Astrocyte of the spinal cord (primary cell): ENCODE measurements at regions not wholly inside any gene's neighbourhood (a gene's known extent, or its start where the extent isn't known, plus 50 kb on each side); places are given as distances from the start of the nearest gene placed in this dataset.

ENCODE experiments used
- DNase-seq: peaks from one replicate; pipeline ENCODE4 v3.0.0; 2011; ENCODE audit warnings: low read depth, low spot score
- H3K4me3 ChIP-seq: 2 replicates; pipeline ENCODE4 v1.5.1; 2011; ENCODE audit warnings: low read depth, mild to moderate bottlenecking, low read length, moderate library complexity
- CTCF ChIP-seq: IDR thresholded peaks from 2 replicates; pipeline ENCODE4 v1.5.1; 2012; ENCODE audit warnings: low read depth, mild to moderate bottlenecking, low read length, inconsistent platforms
- in situ Hi-C: cut with HindIII; loops from 2 replicates; pipeline ENCODE4 v1.10.0; 2017; ENCODE audit warnings: low sequenced_read_pairs

DNA sequence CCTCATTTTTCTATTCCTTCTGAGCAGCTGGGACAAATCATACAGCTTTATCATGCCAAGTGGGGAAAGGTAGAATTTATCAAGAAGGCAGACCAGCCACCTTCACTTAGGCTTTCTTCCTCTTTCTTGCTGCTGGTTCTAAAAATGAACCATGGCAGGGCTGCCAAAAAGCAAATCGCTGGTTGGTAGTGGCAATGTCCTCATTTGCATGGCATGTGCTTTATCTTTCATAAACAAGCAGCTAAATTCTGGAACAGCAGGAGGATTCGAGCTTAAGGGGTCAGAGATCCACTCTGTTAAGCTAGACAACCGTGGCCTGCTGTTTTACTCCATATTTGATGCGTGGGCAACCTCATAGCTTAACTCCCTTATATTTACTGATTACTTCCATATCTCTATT is 91.3 kb downstream of the RPE65 start:
- in situ Hi-C loops, result no loop called here
- H3K4me3 ChIP-seq, result no peak overlapping the region
- no peak for DNase-seq
- no peak for TF ChIP-seq CTCF

DNA sequence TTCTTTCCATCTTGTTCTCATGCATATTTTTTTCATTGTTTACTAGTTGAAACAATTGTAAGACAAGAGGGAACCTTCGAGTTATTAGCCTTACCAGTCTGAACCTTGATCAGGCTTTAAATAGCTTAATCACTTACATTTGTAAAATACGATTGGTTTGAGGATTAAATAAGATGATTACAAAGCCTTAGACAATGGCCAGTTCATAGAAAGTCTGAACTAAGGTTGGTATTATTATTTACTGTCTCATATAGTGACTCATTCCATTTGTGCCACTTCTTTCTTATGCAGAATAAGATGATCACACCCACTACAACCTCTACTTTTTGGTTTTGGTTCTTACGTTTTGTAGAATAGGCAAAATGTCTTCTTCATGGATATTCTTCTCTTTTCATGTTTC is 94.1 kb downstream of the RPE65 start:
- in situ Hi-C loops, result no loop called here
- DNase-seq, result no peak
- TF ChIP-seq CTCF, result no peak
- no peak overlapping the region for H3K4me3 ChIP-seq

- no peak for TF ChIP-seq CTCF
- no peak for DNase-seq
- in situ Hi-C loops, result no loop called here
- no peak overlapping the region for H3K4me3 ChIP-seq
These were observed 97.6 kb downstream of the RPE65 start for GRCh38 chr1:68352202-68352601.

DNA sequence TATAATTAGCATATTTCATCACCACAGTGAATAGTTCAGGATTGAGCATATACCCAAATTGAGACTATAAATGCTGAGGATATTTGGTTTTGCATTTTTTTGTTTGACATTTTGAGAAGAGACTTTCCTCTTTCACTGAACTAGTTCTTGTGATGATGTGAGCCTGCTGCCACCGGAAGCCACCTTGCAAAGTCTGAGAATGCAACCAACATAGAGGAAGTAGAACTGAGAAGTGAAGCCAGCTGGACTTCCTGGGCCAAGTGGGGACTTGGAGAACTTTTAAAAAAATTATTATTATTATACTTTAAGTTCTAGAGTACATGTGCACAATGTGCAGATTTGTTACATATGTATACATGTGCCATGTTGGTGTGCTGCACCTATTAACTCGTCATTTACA is 102.3 kb downstream of the RPE65 start:
- DNase-seq, result no peak
- H3K4me3 ChIP-seq, result no peak overlapping the region
- TF ChIP-seq CTCF, result no peak

DNA sequence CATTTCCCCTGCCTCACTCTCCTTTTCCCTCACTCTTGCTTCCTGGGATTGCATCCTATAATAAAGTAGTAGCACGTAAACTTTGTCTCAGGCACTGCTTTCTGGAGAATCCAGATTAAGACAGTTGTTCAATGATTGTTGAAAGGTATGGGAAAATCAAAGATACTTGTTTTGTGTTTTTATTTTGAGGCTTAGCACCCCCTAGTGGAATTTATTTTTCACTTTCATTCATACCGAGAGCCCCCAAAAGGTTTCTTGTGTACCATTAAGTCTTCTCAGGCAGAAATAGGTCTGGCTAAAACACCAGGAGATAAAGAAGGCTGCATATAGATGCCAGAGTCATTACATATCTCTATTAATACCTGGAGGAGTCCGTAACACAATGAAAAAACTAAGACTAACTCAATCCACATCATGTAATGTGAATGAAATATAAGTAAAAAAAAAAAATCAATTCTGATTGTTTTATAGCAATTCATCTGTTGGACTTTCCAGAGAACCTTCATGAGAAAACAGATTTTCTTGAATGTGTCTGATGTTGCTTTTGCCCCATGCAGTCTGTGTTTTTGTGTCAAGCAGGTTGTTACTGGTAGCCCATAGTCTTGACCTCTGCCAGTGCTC is 103.5 kb downstream of the RPE65 start:
- TF ChIP-seq CTCF, result peak; percentile 42
- peak; percentile 65 for DNase-seq
- in situ Hi-C loops, result no loop called here
- no peak overlapping the region for H3K4me3 ChIP-seq

More for the DNA sequence above, 102.3 kb downstream of the RPE65 start:
- in situ Hi-C loops, result no loop called here

- TF ChIP-seq CTCF, result no peak
- H3K4me3 ChIP-seq, result no peak overlapping the region
- DNase-seq, result no peak
- in situ Hi-C loops, result no loop called here
These were observed 105.5 kb downstream of the RPE65 start for GRCh38 chr1:68344208-68344607.

- in situ Hi-C loops, result no loop called here
- H3K4me3 ChIP-seq, result no peak overlapping the region
- TF ChIP-seq CTCF, result no peak
- DNase-seq, result no peak
These were observed 108.6 kb upstream of the WLS start for GRCh38 chr1:68340951-68341350.
